ENCODE measurements at regions not wholly inside any gene's neighbourhood (a gene's known extent, or its start where the extent isn't known, plus 50 kb on each side); places are given as distances from the start of the nearest gene placed in this dataset.

- in situ Hi-C loops (cut with MboI; ENCODE audit: low sequenced_read_pairs): no loop called here
These were observed 148.9 kb downstream of the CEBPB start for GRCh38 chr20:50339466-50339901.

GRCh38 chr20:50340541-50340940 lies 149.9 kb downstream of the CEBPB start:
- in situ Hi-C loops (cut with MboI; ENCODE audit: low sequenced_read_pairs): loop anchor here (10.0 kb wide), 1 partner anchor 146 kb away; the partner anchor contains the start of gene CEBPB

- in situ Hi-C loops (cut with MboI; ENCODE audit: low sequenced_read_pairs): loop anchor here (10.0 kb wide), 1 partner anchor 146 kb away; the partner anchor contains the start of gene CEBPB
These were observed 150.4 kb downstream of the CEBPB start for GRCh38 chr20:50341050-50341449.

GRCh38 chr20:50341880-50342637 lies 151.4 kb downstream of the CEBPB start:
- in situ Hi-C loops (cut with MboI; ENCODE audit: low sequenced_read_pairs): loop anchor here (10.0 kb wide), 1 partner anchor 147 kb away; the partner anchor contains the start of gene CEBPB

GRCh38 chr20:50342638-50343102 lies 152.0 kb downstream of the CEBPB start:
- in situ Hi-C loops (cut with MboI; ENCODE audit: low sequenced_read_pairs): loop anchor here (10.0 kb wide), 1 partner anchor 148 kb away; the partner anchor contains the start of gene CEBPB

GRCh38 chr20:50343125-50343489 lies 152.5 kb downstream of the CEBPB start:
- in situ Hi-C loops (cut with MboI; ENCODE audit: low sequenced_read_pairs): loop anchor here (10.0 kb wide), 1 partner anchor 148 kb away; the partner anchor contains the start of gene CEBPB

GRCh38 chr20:50343490-50344179 lies 153.0 kb downstream of the CEBPB start:
- in situ Hi-C loops (cut with MboI; ENCODE audit: low sequenced_read_pairs): loop anchor here (10.0 kb wide), 1 partner anchor 149 kb away; the partner anchor contains the start of gene CEBPB

GRCh38 chr20:50344232-50345071 lies 153.8 kb downstream of the CEBPB start:
- in situ Hi-C loops (cut with MboI; ENCODE audit: low sequenced_read_pairs): loop anchor here (10.0 kb wide), 1 partner anchor 150 kb away; the partner anchor contains the start of gene CEBPB

GRCh38 chr20:50345712-50346373 lies 155.2 kb downstream of the CEBPB start:
- in situ Hi-C loops (cut with MboI; ENCODE audit: low sequenced_read_pairs): loop anchor here (10.0 kb wide), 1 partner anchor 151 kb away; the partner anchor contains the start of gene CEBPB

- in situ Hi-C loops (cut with MboI; ENCODE audit: low sequenced_read_pairs): loop anchor here (10.0 kb wide), 1 partner anchor 152 kb away; the partner anchor contains the start of gene CEBPB
These were observed 156.0 kb downstream of the CEBPB start for GRCh38 chr20:50346374-50347283.

GRCh38 chr20:50347284-50348063 lies 156.8 kb downstream of the CEBPB start:
- in situ Hi-C loops (cut with MboI; ENCODE audit: low sequenced_read_pairs): loop anchor here (10.0 kb wide), 1 partner anchor 153 kb away; the partner anchor contains the start of gene CEBPB

- in situ Hi-C loops (cut with MboI; ENCODE audit: low sequenced_read_pairs): loop anchor here (10.0 kb wide), 1 partner anchor 153 kb away; the partner anchor contains the start of gene CEBPB
These were observed 157.5 kb downstream of the CEBPB start for GRCh38 chr20:50348096-50348495.

- in situ Hi-C loops (cut with MboI; ENCODE audit: low sequenced_read_pairs): no loop called here
These were observed 159.5 kb upstream of the PTPN1 start for GRCh38 chr20:50350510-50351249.

- in situ Hi-C loops (cut with MboI; ENCODE audit: low sequenced_read_pairs): no loop called here
These were observed 158.6 kb upstream of the PTPN1 start for GRCh38 chr20:50351541-50351940.

GRCh38 chr20:50353289-50353961 lies 156.8 kb upstream of the PTPN1 start:
- in situ Hi-C loops (cut with MboI; ENCODE audit: low sequenced_read_pairs): no loop called here

GRCh38 chr20:50354721-50355589 lies 155.2 kb upstream of the PTPN1 start:
- in situ Hi-C loops (cut with MboI; ENCODE audit: low sequenced_read_pairs): no loop called here
